IMR-90 (cell line): ENCODE measurements at regions not wholly inside any gene's neighbourhood (a gene's known extent, or its start where the extent isn't known, plus 50 kb on each side); places are given as distances from the start of the nearest gene placed in this dataset.

Experiments
- ATAC-seq: fragments of 200-7000 bp; cut with Tn5 transposase; 2 replicates; pipeline ENCODE4 v1.9.1; 2020; ENCODE audit warnings: low read depth, mild to moderate bottlenecking, moderate library complexity
- BruUV-seq: library from RNA; stranded (reverse); fragments of 400-500 nt; replicated peaks from 2 replicates; lab custom pipeline; 2021; lab: Mats Ljungman, UMichigan
- CTCF ChIA-PET: fragments of 300-600 bp; formaldehyde crosslinking; extraction: SDS; loops from one replicate; lab custom pipeline; 2021; ENCODE audit warnings: antibody characterized with exemption; lab: Yijun Ruan, JAX
- POLR2A ChIA-PET: fragments of 300-600 bp; sonication (Branson Sonifier 250); formaldehyde crosslinking; loops from one replicate; lab custom pipeline; 2022; ENCODE audit warnings: antibody characterized with exemption; ENCODE audit not compliant: unreplicated experiment; lab: Charles Lee
- DNase-seq: peaks from one replicate; pipeline ENCODE4 v3.0.0; 2013
- H2AFZ ChIP-seq: replicated peaks from 2 replicates; pipeline ENCODE3; 2013; ENCODE audit warnings: low read length, mild to moderate bottlenecking; ENCODE audit not compliant: poor library complexity
- H2AK5ac ChIP-seq: 2 replicates; pipeline ENCODE4 v1.6.1; 2013; ENCODE audit warnings: low read depth, low read length, inconsistent platforms
- H2AK9ac ChIP-seq: replicated peaks from 2 replicates; pipeline ENCODE3; 2013; ENCODE audit warnings: mild to moderate bottlenecking, low read depth, low read length, moderate library complexity; ENCODE audit not compliant: poor library complexity
- H2BK120ac ChIP-seq: 2 replicates; pipeline ENCODE4 v1.6.1; 2013; ENCODE audit warnings: low read depth, low read length, inconsistent platforms
- H2BK15ac ChIP-seq: 3 replicates; pipeline ENCODE4 v1.6.1; 2013; ENCODE audit warnings: low read depth, low read length, inconsistent platforms
- H2BK20ac ChIP-seq: 2 replicates; pipeline ENCODE4 v1.6.1; 2013; ENCODE audit warnings: low read depth, mild to moderate bottlenecking, inconsistent platforms, low read length, moderate library complexity
- H2BK5ac ChIP-seq: 2 replicates; pipeline ENCODE4 v1.6.1; 2013; ENCODE audit warnings: mild to moderate bottlenecking, low read depth, low read length, inconsistent platforms; ENCODE audit not compliant: poor library complexity, severe bottlenecking
- H3K14ac ChIP-seq: replicated peaks from 2 replicates; pipeline ENCODE4 v1.6.1; 2013; ENCODE audit warnings: low read depth, low read length, inconsistent platforms
- H3K18ac ChIP-seq: 2 replicates; pipeline ENCODE4 v1.6.1; 2013; ENCODE audit warnings: low read depth, low read length, control low read depth
- H3K23ac ChIP-seq: 2 replicates; pipeline ENCODE4 v1.6.1; 2013; ENCODE audit warnings: low read depth, low read length, inconsistent platforms
- H3K27ac ChIP-seq: 2 replicates; pipeline ENCODE4 v1.5.1; 2013; ENCODE audit warnings: mild to moderate bottlenecking, control low read depth, low read length; ENCODE audit not compliant: insufficient read depth
- H3K27me3 ChIP-seq: 2 replicates; pipeline ENCODE4 v1.6.1; 2013; ENCODE audit warnings: low read length; ENCODE audit not compliant: control insufficient read depth, insufficient read depth
- H3K36me3 ChIP-seq: 2 replicates; pipeline ENCODE4 v1.6.1; 2013; ENCODE audit warnings: low read length, mixed read lengths; ENCODE audit not compliant: control insufficient read depth, insufficient read depth
- H3K4ac ChIP-seq: 2 replicates; pipeline ENCODE4 v1.6.1; 2013; ENCODE audit warnings: low read depth, low read length, inconsistent platforms
- H3K4me1 ChIP-seq: 2 replicates; pipeline ENCODE4 v1.6.1; 2013; ENCODE audit warnings: low read length, mixed read lengths; ENCODE audit not compliant: control insufficient read depth, insufficient read depth
- H3K4me2 ChIP-seq: 2 replicates; pipeline ENCODE4 v1.6.1; 2013; ENCODE audit warnings: low read depth, mild to moderate bottlenecking, control low read depth, low read length, moderate library complexity
- H3K4me3 ChIP-seq: 2 replicates; pipeline ENCODE4 v1.5.1; 2013; ENCODE audit warnings: low read depth, mild to moderate bottlenecking, control low read depth, low read length, moderate library complexity; ENCODE audit not compliant: insufficient read depth
- H3K56ac ChIP-seq: 2 replicates; pipeline ENCODE4 v1.6.1; 2013; ENCODE audit warnings: low read length, inconsistent platforms; ENCODE audit not compliant: insufficient read depth; ENCODE audit errors: extremely low read depth
- H3K79me1 ChIP-seq, 2 experiments: 2 replicates each; pipeline ENCODE4 v1.6.1; 2013; ENCODE audit warnings: low read length in 2 of 2, inconsistent platforms in 1 of 2, low read depth in 1 of 2
- H3K9ac ChIP-seq: 2 replicates; pipeline ENCODE4 v1.6.1; 2013; ENCODE audit warnings: low read depth, low read length, control low read depth
- H3K9me1 ChIP-seq: 2 replicates; pipeline ENCODE4 v1.6.1; 2013; ENCODE audit warnings: low read length, inconsistent platforms; ENCODE audit not compliant: insufficient read depth
- H3K9me3 ChIP-seq: 2 replicates; pipeline ENCODE4 v1.6.1; 2013; ENCODE audit warnings: low read length; ENCODE audit not compliant: control insufficient read depth, insufficient read depth
- H4K20me1 ChIP-seq: 2 replicates; pipeline ENCODE4 v1.6.1; 2013; ENCODE audit warnings: low read length, inconsistent platforms; ENCODE audit not compliant: insufficient read depth
- H4K5ac ChIP-seq: 2 replicates; pipeline ENCODE4 v1.6.1; 2013; ENCODE audit warnings: mild to moderate bottlenecking, low read depth, low read length, control low read depth
- H4K8ac ChIP-seq, 2 experiments: 2 replicates each; pipeline ENCODE4 v1.6.1; 2013; ENCODE audit warnings: low read depth in 2 of 2, low read length in 2 of 2, control low read depth in 1 of 2, inconsistent platforms in 1 of 2
- H4K91ac ChIP-seq: 2 replicates; pipeline ENCODE4 v1.6.1; 2013; ENCODE audit warnings: low read depth, low read length, inconsistent platforms; ENCODE audit not compliant: insufficient read depth
- BHLHE40 ChIP-seq: fragments of 150-350 bp; IDR thresholded peaks from 2 replicates; pipeline ENCODE4 v1.6.1; 2016; ENCODE audit warnings: mild to moderate bottlenecking, low read depth, low read length
- CEBPB ChIP-seq: IDR thresholded peaks from 2 replicates; pipeline ENCODE4 v1.6.1; 2012; ENCODE audit warnings: low read depth, low read length, improper control_type of control experiment
- CHD1 ChIP-seq: IDR thresholded peaks from 2 replicates; pipeline ENCODE4 v1.6.1; 2012; ENCODE audit warnings: low read depth, low read length, improper control_type of control experiment
- FOS ChIP-seq: fragments of 150-350 bp; IDR thresholded peaks from 2 replicates; pipeline ENCODE4 v1.6.1; 2016; ENCODE audit warnings: low read depth, low read length
- MAFK ChIP-seq: IDR thresholded peaks from 2 replicates; pipeline ENCODE4 v1.6.1; 2012; ENCODE audit warnings: low read depth, low read length, improper control_type of control experiment
- MAZ ChIP-seq: IDR thresholded peaks from 2 replicates; pipeline ENCODE4 v1.6.1; 2012; ENCODE audit warnings: low read depth, mild to moderate bottlenecking, low read length, improper control_type of control experiment, moderate library complexity, borderline replicate concordance
- MXI1 ChIP-seq: IDR thresholded peaks from 2 replicates; pipeline ENCODE4 v1.6.1; 2012; ENCODE audit warnings: low read depth, mild to moderate bottlenecking, low read length, moderate library complexity, borderline replicate concordance
- NFE2L2 ChIP-seq: fragments of 150-350 bp; IDR thresholded peaks from 2 replicates; pipeline ENCODE4 v1.6.1; 2016; ENCODE audit warnings: low read depth, mild to moderate bottlenecking, low read length
- POLR2A ChIP-seq: IDR thresholded peaks from 2 replicates; pipeline ENCODE4 v1.6.1; 2012; ENCODE audit warnings: mild to moderate bottlenecking, low read depth, low read length
- RAD21 ChIP-seq: IDR thresholded peaks from 2 replicates; pipeline ENCODE4 v1.6.1; 2012; ENCODE audit warnings: low read length, improper control_type of control experiment
- RCOR1 ChIP-seq: IDR thresholded peaks from 2 replicates; pipeline ENCODE4 v1.6.1; 2012; ENCODE audit warnings: mild to moderate bottlenecking, low read length, improper control_type of control experiment; ENCODE audit not compliant: insufficient replicate concordance
- RFX5 ChIP-seq: IDR thresholded peaks from 2 replicates; pipeline ENCODE4 v1.8.0; 2012; ENCODE audit warnings: low read depth, mild to moderate bottlenecking, low read length, moderate library complexity
- SMC3 ChIP-seq: fragments of 150-350 bp; IDR thresholded peaks from 2 replicates; pipeline ENCODE4 v1.6.1; 2016; ENCODE audit warnings: low read depth, mild to moderate bottlenecking, antibody characterized with exemption, low read length, moderate library complexity
- USF2 ChIP-seq: fragments of 150-350 bp; IDR thresholded peaks from 2 replicates; pipeline ENCODE4 v1.6.1; 2017; ENCODE audit warnings: mild to moderate bottlenecking, antibody characterized with exemption, low read length, low read depth
- WGBS, 2 experiments: methylation state at CpG; one replicate each; pipeline versions ENCODE4 v1.1.5 to v1.1.7; 2013; ENCODE audit warnings: missing lambda C conversion rate in 2 of 2; ENCODE audit not compliant: insufficient read length in 1 of 2; ENCODE audit errors: extremely low coverage in 2 of 2; 5-methylcytosine and 5-hydroxymethylcytosine counted together
- dilution Hi-C: fragments of 300-500 bp; cut with HindIII; formaldehyde crosslinking; loops from one replicate; pipeline ENCODE4 v1.14.3; 2018; ENCODE audit warnings: low sequenced_read_pairs; ENCODE audit not compliant: unreplicated experiment
- in situ Hi-C: fragments of 300-500 bp; cut with MboI; formaldehyde crosslinking; loops from 3 replicates; pipeline ENCODE4 v1.14.3; 2019; ENCODE audit warnings: low sequenced_read_pairs, inconsistent platforms, mixed read lengths
- intact Hi-C: fragments of 100-400 bp; cut with micrococcal nuclease; formaldehyde crosslinking; loops from 2 replicates; pipeline ENCODE4 v1.10.0; 2022
- TF ChIP-seq, protein P1 (sequence below): conservative IDR thresholded peaks from 2 replicates; pipeline ENCODE4 v1.5.1; 2012; ENCODE audit warnings: mild to moderate bottlenecking, low read depth, low read length, improper control_type of control experiment
- TF ChIP-seq, protein P2 (sequence below): fragments of 150-350 bp; IDR thresholded peaks from 2 replicates; pipeline ENCODE4 v1.6.1; 2016; ENCODE audit warnings: low read depth, mild to moderate bottlenecking, low read length, moderate library complexity, borderline replicate concordance

- Histone ChIP-seq H2BK120ac (no peak overlapping the region), H3K79me1 (no peaks in the 10 kb centered on the region), H2BK15ac (no peak overlapping the region), H2AK9ac (no peak overlapping the region), H3K4me2 (no peak overlapping the region), H3K4ac (no peak overlapping the region), H3K56ac (no peak overlapping the region), H2BK5ac (no peak overlapping the region), H3K36me3 (no peaks in the 10 kb centered on the region), H3K9me1 (no peaks in the 10 kb centered on the region), H3K27ac (no peak overlapping the region), H3K4me3 (no peak overlapping the region), H3K18ac (no peak overlapping the region), H2AFZ (no peak overlapping the region), H3K14ac (no peak overlapping the region), H2BK20ac (no peak overlapping the region), H3K27me3 (no peaks in the 10 kb centered on the region), H4K5ac (no peak overlapping the region), H4K91ac (no peak overlapping the region), H3K9me3 (peaks cover 32% of the 10 kb centered on the region), H2AK5ac (no peak overlapping the region), H3K4me1 (no peaks in the 10 kb centered on the region), H4K20me1 (no peaks in the 10 kb centered on the region), H4K8ac (no peak overlapping the region), H3K23ac (no peak overlapping the region), H3K9ac (no peak overlapping the region)
- no CpG with 5 or more reads among the region's 8 CpGs for WGBS, 2 experiments
- DNase-seq (no peak), ATAC-seq (no peak)
- intact Hi-C loops: no loop called here
- no peak for TF ChIP-seq CHD1
- no peak for TF ChIP-seq RCOR1
- no peak for TF ChIP-seq CEBPB
- TF ChIP-seq BHLHE40: no peak
- TF ChIP-seq FOS: no peak
- TF ChIP-seq RAD21: no peak
- TF ChIP-seq, protein P1, sequence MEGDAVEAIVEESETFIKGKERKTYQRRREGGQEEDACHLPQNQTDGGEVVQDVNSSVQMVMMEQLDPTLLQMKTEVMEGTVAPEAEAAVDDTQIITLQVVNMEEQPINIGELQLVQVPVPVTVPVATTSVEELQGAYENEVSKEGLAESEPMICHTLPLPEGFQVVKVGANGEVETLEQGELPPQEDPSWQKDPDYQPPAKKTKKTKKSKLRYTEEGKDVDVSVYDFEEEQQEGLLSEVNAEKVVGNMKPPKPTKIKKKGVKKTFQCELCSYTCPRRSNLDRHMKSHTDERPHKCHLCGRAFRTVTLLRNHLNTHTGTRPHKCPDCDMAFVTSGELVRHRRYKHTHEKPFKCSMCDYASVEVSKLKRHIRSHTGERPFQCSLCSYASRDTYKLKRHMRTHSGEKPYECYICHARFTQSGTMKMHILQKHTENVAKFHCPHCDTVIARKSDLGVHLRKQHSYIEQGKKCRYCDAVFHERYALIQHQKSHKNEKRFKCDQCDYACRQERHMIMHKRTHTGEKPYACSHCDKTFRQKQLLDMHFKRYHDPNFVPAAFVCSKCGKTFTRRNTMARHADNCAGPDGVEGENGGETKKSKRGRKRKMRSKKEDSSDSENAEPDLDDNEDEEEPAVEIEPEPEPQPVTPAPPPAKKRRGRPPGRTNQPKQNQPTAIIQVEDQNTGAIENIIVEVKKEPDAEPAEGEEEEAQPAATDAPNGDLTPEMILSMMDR: no peak
- no peak for TF ChIP-seq MAFK
- TF ChIP-seq SMC3: no peak
- no peak for TF ChIP-seq RFX5
- no peak for TF ChIP-seq NFE2L2
- TF ChIP-seq MXI1: no peak
- no peak for TF ChIP-seq USF2
- TF ChIP-seq, protein P2, sequence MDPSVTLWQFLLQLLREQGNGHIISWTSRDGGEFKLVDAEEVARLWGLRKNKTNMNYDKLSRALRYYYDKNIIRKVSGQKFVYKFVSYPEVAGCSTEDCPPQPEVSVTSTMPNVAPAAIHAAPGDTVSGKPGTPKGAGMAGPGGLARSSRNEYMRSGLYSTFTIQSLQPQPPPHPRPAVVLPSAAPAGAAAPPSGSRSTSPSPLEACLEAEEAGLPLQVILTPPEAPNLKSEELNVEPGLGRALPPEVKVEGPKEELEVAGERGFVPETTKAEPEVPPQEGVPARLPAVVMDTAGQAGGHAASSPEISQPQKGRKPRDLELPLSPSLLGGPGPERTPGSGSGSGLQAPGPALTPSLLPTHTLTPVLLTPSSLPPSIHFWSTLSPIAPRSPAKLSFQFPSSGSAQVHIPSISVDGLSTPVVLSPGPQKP: no peak
- TF ChIP-seq POLR2A: no peak
- no peak for TF ChIP-seq MAZ
- ChIA-PET POLR2A (no interaction called here), CTCF (no interaction called here)
- dilution Hi-C loops: no loop called here
- no TSS peak for BruUV-seq
- in situ Hi-C loops: no loop called here
These were observed 613.5 kb upstream of the MGMT start for GRCh38 chr10:128853537-128853936.
